KOPT-K1 (cell line): ENCODE measurements at regions not wholly inside any gene's neighbourhood (a gene's known extent, or its start where the extent isn't known, plus 50 kb on each side); places are given as distances from the start of the nearest gene placed in this dataset.
"Not testable (repeated sequence)": the region's sequence is repeated elsewhere in the genome, so short reads cannot be mapped to it uniquely, and the experiment has no call there.

ENCODE experiments used
- H3K27ac ChIP-seq: fragments of 200-600 bp; sonication (generic); 2 replicates; pipeline ENCODE4 v1.5.1; 2016; ENCODE audit warnings: antibody characterized with exemption, mild to moderate bottlenecking, low read depth, low read length; ENCODE audit not compliant: poor library complexity, severe bottlenecking
- H3K36me3 ChIP-seq: fragments of 200-600 bp; sonication (generic); 2 replicates; pipeline ENCODE4 v1.5.1; 2017; ENCODE audit warnings: antibody characterized with exemption, mild to moderate bottlenecking, low read length, moderate library complexity; ENCODE audit not compliant: insufficient read depth
- H3K9me3 ChIP-seq: fragments of 200-600 bp; sonication (generic); 2 replicates; pipeline ENCODE4 v1.5.1; 2017; ENCODE audit warnings: antibody characterized with exemption, low read length, mild to moderate bottlenecking; ENCODE audit not compliant: insufficient read depth, poor library complexity, severe bottlenecking

GRCh38 chr16:29286161-29286560, 120.3 kb downstream of the NPIPB11 start:
- H3K27ac ChIP-seq, H3K36me3 ChIP-seq, H3K9me3 ChIP-seq: not testable (repeated sequence)

GRCh38 chr16:29285151-29285885, 121.2 kb downstream of the NPIPB11 start:
- H3K27ac ChIP-seq, H3K9me3 ChIP-seq, H3K36me3 ChIP-seq: not testable (repeated sequence)

- H3K27ac ChIP-seq, H3K9me3 ChIP-seq, H3K36me3 ChIP-seq: not testable (repeated sequence)
Measured at GRCh38 chr16:29284723-29285122, 121.8 kb downstream of the NPIPB11 start.

- H3K27ac ChIP-seq, H3K36me3 ChIP-seq, H3K9me3 ChIP-seq: not testable (repeated sequence)
Measured at GRCh38 chr16:29284159-29284558, 122.4 kb downstream of the NPIPB11 start.

- not testable (repeated sequence) for H3K27ac ChIP-seq, H3K9me3 ChIP-seq, H3K36me3 ChIP-seq
Measured at GRCh38 chr16:29278097-29278871, 128.2 kb downstream of the NPIPB11 start.

- H3K27ac ChIP-seq, H3K9me3 ChIP-seq, H3K36me3 ChIP-seq: not testable (repeated sequence)
Measured at GRCh38 chr16:29276446-29276845, 130.1 kb downstream of the NPIPB11 start.

- not testable (repeated sequence) for H3K27ac ChIP-seq, H3K9me3 ChIP-seq
Measured at GRCh38 chr16:29274055-29275035, 132.2 kb downstream of the NPIPB11 start.

GRCh38 chr16:29273298-29274054, 133.0 kb downstream of the NPIPB11 start:
- H3K36me3 ChIP-seq, H3K27ac ChIP-seq, H3K9me3 ChIP-seq: not testable (repeated sequence)

More at GRCh38 chr16:29274055-29275035, 132.2 kb downstream of the NPIPB11 start:
- H3K36me3 ChIP-seq = not testable (repeated sequence)

- not testable (repeated sequence) for H3K36me3 ChIP-seq, H3K9me3 ChIP-seq, H3K27ac ChIP-seq
Measured at GRCh38 chr16:29271721-29272675, 134.5 kb downstream of the NPIPB11 start.

- H3K27ac ChIP-seq = not testable (repeated sequence)
Measured at GRCh38 chr16:29270923-29271322, 135.6 kb downstream of the NPIPB11 start.

GRCh38 chr16:29270033-29270432, 136.5 kb downstream of the NPIPB11 start:
- not testable (repeated sequence) for H3K27ac ChIP-seq, H3K9me3 ChIP-seq, H3K36me3 ChIP-seq

More at GRCh38 chr16:29270923-29271322, 135.6 kb downstream of the NPIPB11 start:
- H3K36me3 ChIP-seq, H3K9me3 ChIP-seq: not testable (repeated sequence)

- H3K36me3 ChIP-seq, H3K9me3 ChIP-seq, H3K27ac ChIP-seq: not testable (repeated sequence)
Measured at GRCh38 chr16:29269192-29269811, 137.2 kb downstream of the NPIPB11 start.

GRCh38 chr16:29268785-29269191, 137.7 kb downstream of the NPIPB11 start:
- not testable (repeated sequence) for H3K9me3 ChIP-seq, H3K27ac ChIP-seq

More at GRCh38 chr16:29268785-29269191, 137.7 kb downstream of the NPIPB11 start:
- H3K36me3 ChIP-seq = not testable (repeated sequence)
